B cell (primary cell): ENCODE measurements at regions not wholly inside any gene's neighbourhood (a gene's known extent, or its start where the extent isn't known, plus 50 kb on each side); places are given as distances from the start of the nearest gene placed in this dataset.

ENCODE experiments used
- ATAC-seq: fragments of 200-7000 bp; cut with Tn5 transposase; one replicate; pipeline ENCODE4 v1.10.0; 2021; ENCODE audit warnings: low read depth, mild to moderate bottlenecking, moderate number of reproducible peaks, moderate library complexity
- CTCF ChIA-PET: fragments of 350-600 bp; sonication (Branson Sonifier 250); formaldehyde crosslinking; loops from one replicate; lab custom pipeline; 2021; ENCODE audit warnings: antibody characterized with exemption, inconsistent platforms; lab: Charles Lee
- POLR2A ChIA-PET: fragments of 350-600 bp; sonication (Branson Sonifier 250); formaldehyde crosslinking; loops from one replicate; lab custom pipeline; 2021; ENCODE audit warnings: antibody characterized with exemption; lab: Charles Lee
- DNase-seq: peaks from one replicate; pipeline ENCODE4 v3.0.0; 2013
- H2AFZ ChIP-seq: 2 replicates; pipeline ENCODE4 v1.6.1; 2012; ENCODE audit warnings: mild to moderate bottlenecking, low read depth, low read length; ENCODE audit not compliant: insufficient read depth, poor library complexity, severe bottlenecking
- H3K27ac ChIP-seq, 2 donors: 1 replicate in 1 of 2; 2 replicates in 1 of 2; pipeline ENCODE4 v1.5.1; 2012 to 2013; ENCODE audit warnings: low read length in 2 of 2, mild to moderate bottlenecking in 2 of 2, moderate library complexity in 1 of 2
- H3K27me3 ChIP-seq, 4 experiments: fragments of 200-600 bp in 1 of 4; sonication (generic) in 1 of 4; replicated peaks in 1 of 4; 1 replicate in 2 of 4; 2 replicates in 2 of 4; pipeline versions ENCODE4 v1.6.1 to v1.7.0; 2013 to 2016; ENCODE audit warnings: low read length in 3 of 4, mild to moderate bottlenecking in 2 of 4, mixed read lengths in 1 of 4, moderate library complexity in 1 of 4; ENCODE audit not compliant: insufficient read depth in 4 of 4, control insufficient read depth in 3 of 4; ENCODE audit errors: control extremely low read depth in 1 of 4
- H3K36me3 ChIP-seq, 2 experiments: replicated peaks in 1 of 2; 1 replicate in 1 of 2; 2 replicates in 1 of 2; pipeline versions ENCODE4 v1.6.1 to v1.7.1; 2013; ENCODE audit warnings: low read length in 1 of 2; ENCODE audit not compliant: insufficient read depth in 2 of 2, control insufficient read depth in 1 of 2; ENCODE audit errors: control extremely low read depth in 1 of 2, extremely low read depth in 1 of 2
- H3K4me1 ChIP-seq, 2 donors: fragments of 200-600 bp in 1 of 2; sonication (generic) in 1 of 2; 1 replicate in 1 of 2; 2 replicates in 1 of 2; pipeline versions ENCODE4 v1.5.1 to v1.6.1; 2013 to 2017; ENCODE audit warnings: low read length in 2 of 2; ENCODE audit not compliant: control insufficient read depth in 2 of 2, insufficient read depth in 2 of 2
- H3K4me2 ChIP-seq: replicated peaks from 2 replicates; pipeline ENCODE3; 2012; ENCODE audit warnings: mild to moderate bottlenecking, low read depth, low read length; ENCODE audit not compliant: poor library complexity, severe bottlenecking
- H3K4me3 ChIP-seq, 5 experiments: fragments of 200-600 bp in 1 of 5; sonication (generic) in 1 of 5; 1 replicate in 3 of 5; 2 replicates in 2 of 5; pipeline versions ENCODE4 v1.5.1 to v1.7.0; 2011 to 2016; ENCODE audit warnings: low read length in 4 of 5, mild to moderate bottlenecking in 4 of 5, low read depth in 2 of 5, control low read depth in 1 of 5, moderate library complexity in 1 of 5; ENCODE audit not compliant: insufficient read depth in 1 of 5; ENCODE audit errors: control extremely low read depth in 1 of 5, extremely low read depth in 1 of 5
- H3K79me2 ChIP-seq: fragments of 200-600 bp; sonication (generic); one replicate; pipeline ENCODE4 v1.6.0; 2016; ENCODE audit warnings: low read length; ENCODE audit not compliant: control insufficient read depth, insufficient read depth
- H3K9ac ChIP-seq: fragments of 200-600 bp; sonication (generic); 2 replicates; pipeline ENCODE4 v1.6.1; 2017; ENCODE audit warnings: mild to moderate bottlenecking, low read length, moderate library complexity
- H3K9me3 ChIP-seq, 3 donors: one replicate each; pipeline versions ENCODE4 v1.6.1 to v1.7.1; 2013; ENCODE audit warnings: low read length in 2 of 3; ENCODE audit not compliant: control insufficient read depth in 2 of 3, insufficient read depth in 1 of 3; ENCODE audit errors: control extremely low read depth in 1 of 3
- H4K20me1 ChIP-seq: 2 replicates; pipeline ENCODE4 v1.6.0; 2012; ENCODE audit warnings: mild to moderate bottlenecking, low read length; ENCODE audit not compliant: insufficient read depth, control insufficient read depth, poor library complexity, severe bottlenecking
- H3K27ac Mint-ChIP-seq: one replicate; pipeline ENCODE4 v1.8.0; 2021; ENCODE audit warnings: mixed read lengths
- H3K27me3 Mint-ChIP-seq: one replicate; pipeline ENCODE4 v1.8.0; 2021; ENCODE audit warnings: mixed read lengths
- H3K4me1 Mint-ChIP-seq: one replicate; pipeline ENCODE4 v1.8.0; 2021; ENCODE audit warnings: mixed read lengths
- H3K4me3 Mint-ChIP-seq: one replicate; pipeline ENCODE4 v1.8.0; 2021; ENCODE audit warnings: mixed read lengths
- H3K9me3 Mint-ChIP-seq: one replicate; pipeline ENCODE4 v1.8.0; 2022; ENCODE audit warnings: mixed read lengths; ENCODE audit not compliant: insufficient read depth
- CTCF ChIP-seq: fragments of 200-600 bp; IDR thresholded peaks from one replicate; pipeline ENCODE4 v1.8.0; 2022; ENCODE audit warnings: antibody characterized with exemption, mild to moderate bottlenecking
- EZH2 ChIP-seq: IDR thresholded peaks from 2 replicates; pipeline ENCODE4 v1.6.1; 2012; ENCODE audit warnings: borderline replicate concordance, low read depth, mild to moderate bottlenecking, moderate library complexity, low read length; ENCODE audit not compliant: insufficient read depth, poor library complexity, severe bottlenecking
- WGBS: methylation state at CpG from one replicate; pipeline ENCODE4 v1.1.5; 2013; ENCODE audit warnings: missing lambda C conversion rate; ENCODE audit not compliant: insufficient coverage; 5-methylcytosine and 5-hydroxymethylcytosine counted together
- intact Hi-C: fragments of 100-400 bp; cut with micrococcal nuclease; formaldehyde crosslinking; loops from one replicate; pipeline ENCODE4 v1.10.0; 2022

GRCh38 chr1:185393205-185393604, 76.2 kb upstream of the IVNS1ABP start:
- TF ChIP-seq CTCF (no peak), EZH2 (no peak)
- ChIA-PET POLR2A (no interaction called here), CTCF (no interaction called here)
- Mint-ChIP-seq H3K27me3 (no peaks in the 10 kb centered on the region), H3K4me3 (no peak overlapping the region), H3K27ac (no peak overlapping the region), H3K9me3 (no peaks in the 10 kb centered on the region), H3K4me1 (no peaks in the 10 kb centered on the region)
- Histone ChIP-seq H3K36me3 (no peaks in the 10 kb centered on the region), H3K79me2 (no peaks in the 10 kb centered on the region), H3K4me2 (no peak overlapping the region), H4K20me1 (no peaks in the 10 kb centered on the region), H2AFZ (no peak overlapping the region), H3K27ac (no peak overlapping the region), H3K27me3 (no peaks in the 10 kb centered on the region), H3K9ac (no peak overlapping the region), H3K4me1 (no peaks in the 10 kb centered on the region), H3K4me3 (no peak overlapping the region), H3K9me3 (no peaks in the 10 kb centered on the region)
- intact Hi-C loops, result no loop called here
- DNase-seq (no peak), ATAC-seq (no peak)
- no CpG with 5 or more reads among the region's 4 CpGs for WGBS

GRCh38 chr1:185388815-185389214, 71.8 kb upstream of the IVNS1ABP start:
- no peaks in the 10 kb centered on the region for H3K27me3 Mint-ChIP-seq
- intact Hi-C loops, result no loop called here
- Histone ChIP-seq H3K4me1 (no peaks in the 10 kb centered on the region), H3K36me3 (no peaks in the 10 kb centered on the region), H3K27ac (no peak overlapping the region), H4K20me1 (no peaks in the 10 kb centered on the region), H3K4me2 (no peak overlapping the region), H3K9ac (no peak overlapping the region), H3K27me3 (no peaks in the 10 kb centered on the region), H3K4me3 (no peak overlapping the region), H3K79me2 (no peaks in the 10 kb centered on the region), H3K9me3 (peaks cover 0 to 3% (median 0%) of the 10 kb centered on the region in 3 donors), H2AFZ (no peak overlapping the region)
- no peaks in the 10 kb centered on the region for H3K4me1 Mint-ChIP-seq
- no peak overlapping the region for H3K27ac Mint-ChIP-seq
- TF ChIP-seq CTCF (no peak), EZH2 (no peak)
- ATAC-seq, result no peak
- POLR2A ChIA-PET, result no interaction called here
- CTCF ChIA-PET, result no interaction called here
- no peak overlapping the region for H3K4me3 Mint-ChIP-seq
- no peaks in the 10 kb centered on the region for H3K9me3 Mint-ChIP-seq
- no peak for DNase-seq
